IMR-90 (cell line): ENCODE measurements at regions not wholly inside any gene's neighbourhood (a gene's known extent, or its start where the extent isn't known, plus 50 kb on each side); places are given as distances from the start of the nearest gene placed in this dataset.

Experiments used
- MAFK ChIP-seq: IDR thresholded peaks from 2 replicates; pipeline ENCODE4 v1.6.1; 2012; ENCODE audit warnings: low read depth, low read length, improper control_type of control experiment
- RAD21 ChIP-seq: IDR thresholded peaks from 2 replicates; pipeline ENCODE4 v1.6.1; 2012; ENCODE audit warnings: low read length, improper control_type of control experiment
- TF ChIP-seq, protein P1 (sequence below): conservative IDR thresholded peaks from 2 replicates; pipeline ENCODE4 v1.5.1; 2012; ENCODE audit warnings: mild to moderate bottlenecking, low read depth, low read length, improper control_type of control experiment

DNA sequence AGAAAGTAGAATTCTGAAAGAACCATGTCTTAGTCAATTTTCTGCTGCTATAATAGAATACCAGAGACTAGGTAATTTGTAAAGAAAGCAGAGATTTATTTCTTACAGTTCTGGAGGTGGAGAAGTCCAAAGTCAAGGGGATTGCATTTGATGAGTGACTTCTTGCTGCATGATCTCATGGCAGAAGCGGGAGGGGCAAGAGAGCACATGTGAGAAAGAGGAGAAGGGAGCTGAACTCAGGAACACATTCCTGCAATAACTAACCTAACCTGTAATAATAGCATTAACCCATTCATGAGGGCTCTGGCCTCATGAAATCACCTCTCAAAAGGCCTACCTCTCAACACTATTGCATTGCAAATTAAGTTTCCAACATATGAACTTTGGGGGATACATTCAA is 797.5 kb upstream of the POU3F3 start:
- TF ChIP-seq, protein P1, sequence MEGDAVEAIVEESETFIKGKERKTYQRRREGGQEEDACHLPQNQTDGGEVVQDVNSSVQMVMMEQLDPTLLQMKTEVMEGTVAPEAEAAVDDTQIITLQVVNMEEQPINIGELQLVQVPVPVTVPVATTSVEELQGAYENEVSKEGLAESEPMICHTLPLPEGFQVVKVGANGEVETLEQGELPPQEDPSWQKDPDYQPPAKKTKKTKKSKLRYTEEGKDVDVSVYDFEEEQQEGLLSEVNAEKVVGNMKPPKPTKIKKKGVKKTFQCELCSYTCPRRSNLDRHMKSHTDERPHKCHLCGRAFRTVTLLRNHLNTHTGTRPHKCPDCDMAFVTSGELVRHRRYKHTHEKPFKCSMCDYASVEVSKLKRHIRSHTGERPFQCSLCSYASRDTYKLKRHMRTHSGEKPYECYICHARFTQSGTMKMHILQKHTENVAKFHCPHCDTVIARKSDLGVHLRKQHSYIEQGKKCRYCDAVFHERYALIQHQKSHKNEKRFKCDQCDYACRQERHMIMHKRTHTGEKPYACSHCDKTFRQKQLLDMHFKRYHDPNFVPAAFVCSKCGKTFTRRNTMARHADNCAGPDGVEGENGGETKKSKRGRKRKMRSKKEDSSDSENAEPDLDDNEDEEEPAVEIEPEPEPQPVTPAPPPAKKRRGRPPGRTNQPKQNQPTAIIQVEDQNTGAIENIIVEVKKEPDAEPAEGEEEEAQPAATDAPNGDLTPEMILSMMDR = no peak
- TF ChIP-seq MAFK (no peak), RAD21 (no peak)
